ENCODE measurements at regions not wholly inside any gene's neighbourhood (a gene's known extent, or its start where the extent isn't known, plus 50 kb on each side); places are given as distances from the start of the nearest gene placed in this dataset.

GRCh38 chr15:96268442-96269204 is 61.9 kb upstream of the NR2F2 start:
- TF ChIP-seq, protein P1, sequence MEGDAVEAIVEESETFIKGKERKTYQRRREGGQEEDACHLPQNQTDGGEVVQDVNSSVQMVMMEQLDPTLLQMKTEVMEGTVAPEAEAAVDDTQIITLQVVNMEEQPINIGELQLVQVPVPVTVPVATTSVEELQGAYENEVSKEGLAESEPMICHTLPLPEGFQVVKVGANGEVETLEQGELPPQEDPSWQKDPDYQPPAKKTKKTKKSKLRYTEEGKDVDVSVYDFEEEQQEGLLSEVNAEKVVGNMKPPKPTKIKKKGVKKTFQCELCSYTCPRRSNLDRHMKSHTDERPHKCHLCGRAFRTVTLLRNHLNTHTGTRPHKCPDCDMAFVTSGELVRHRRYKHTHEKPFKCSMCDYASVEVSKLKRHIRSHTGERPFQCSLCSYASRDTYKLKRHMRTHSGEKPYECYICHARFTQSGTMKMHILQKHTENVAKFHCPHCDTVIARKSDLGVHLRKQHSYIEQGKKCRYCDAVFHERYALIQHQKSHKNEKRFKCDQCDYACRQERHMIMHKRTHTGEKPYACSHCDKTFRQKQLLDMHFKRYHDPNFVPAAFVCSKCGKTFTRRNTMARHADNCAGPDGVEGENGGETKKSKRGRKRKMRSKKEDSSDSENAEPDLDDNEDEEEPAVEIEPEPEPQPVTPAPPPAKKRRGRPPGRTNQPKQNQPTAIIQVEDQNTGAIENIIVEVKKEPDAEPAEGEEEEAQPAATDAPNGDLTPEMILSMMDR (IDR thresholded peaks at IDR 0.05) = no peak
- no peak for TF ChIP-seq POLR2A (IDR thresholded peaks at IDR 0.05)

All from body of pancreas (tissue), 4 donors.